HG03175 (cell line): ENCODE measurements at regions not wholly inside any gene's neighbourhood (a gene's known extent, or its start where the extent isn't known, plus 50 kb on each side); places are given as distances from the start of the nearest gene placed in this dataset.
"Not testable (repeated sequence)": the region's sequence is repeated elsewhere in the genome, so short reads cannot be mapped to it uniquely, and the experiment has no call there.

Source experiments
- ATAC-seq: cut with Tn5 transposase; IDR thresholded peaks from one replicate; pipeline ENCODE4 v1.9.1; 2021; ENCODE audit warnings: mild to moderate bottlenecking, moderate library complexity; ENCODE audit not compliant: unreplicated experiment

DNA sequence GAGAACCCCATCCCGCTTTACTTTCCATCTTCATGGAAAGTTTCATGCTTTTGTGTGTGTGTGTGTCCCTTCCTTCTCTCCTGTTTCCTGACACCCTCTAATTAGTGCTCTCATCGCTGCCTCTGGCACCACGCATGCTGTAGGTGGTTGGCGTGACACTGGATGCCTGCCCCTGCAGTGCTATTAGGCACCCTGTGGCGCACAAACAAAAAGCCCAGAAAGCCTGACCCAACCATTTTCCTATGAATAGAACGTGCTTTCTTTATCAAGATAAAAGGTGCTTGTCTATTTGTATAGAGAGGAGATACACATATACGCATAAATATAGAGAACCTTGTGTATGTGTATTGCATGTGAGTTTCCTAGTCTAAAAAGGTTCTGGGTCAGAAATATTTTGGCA is 120.8 kb upstream of the CDCA7L start:
- ATAC-seq, result no peak

DNA sequence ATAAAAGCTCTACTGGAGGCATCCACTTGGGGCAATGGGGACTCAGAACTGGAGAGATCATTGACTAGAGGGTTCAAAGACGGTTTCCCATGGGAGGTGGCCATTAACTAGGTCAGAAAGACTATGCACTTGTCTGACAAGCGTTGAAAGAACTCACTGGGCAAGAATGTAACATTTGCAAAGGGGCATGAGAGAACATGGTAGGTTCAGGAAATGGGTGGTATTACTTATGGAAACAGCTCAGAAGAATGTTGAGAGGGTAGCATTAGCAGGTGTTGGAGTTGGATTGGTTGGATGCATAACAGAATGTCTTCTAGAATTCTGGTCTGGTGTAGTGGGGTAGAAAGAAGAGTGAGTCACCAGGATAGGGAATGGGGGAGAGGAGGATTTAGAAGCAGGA is 119.1 kb upstream of the CDCA7L start:
- ATAC-seq, result no peak

DNA sequence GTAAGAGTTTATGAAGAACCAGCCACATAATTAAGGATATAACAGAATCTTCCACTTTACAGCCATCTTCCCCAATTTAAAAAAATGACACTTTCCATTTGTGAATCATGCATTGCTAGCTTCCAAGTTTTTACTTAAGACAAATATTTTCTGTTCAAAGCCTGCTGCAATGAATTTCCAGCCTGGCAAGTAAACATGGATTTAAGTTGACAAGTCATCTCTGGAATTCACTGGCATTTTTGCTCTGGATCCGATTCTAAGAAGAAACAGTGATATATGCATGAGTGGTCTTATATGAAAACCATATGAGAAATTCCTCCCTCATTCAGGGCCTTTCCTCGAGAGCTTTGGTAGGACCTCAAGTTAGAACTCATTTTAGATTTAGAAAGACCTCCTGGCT is 116.1 kb upstream of the CDCA7L start:
- no peak for ATAC-seq

DNA sequence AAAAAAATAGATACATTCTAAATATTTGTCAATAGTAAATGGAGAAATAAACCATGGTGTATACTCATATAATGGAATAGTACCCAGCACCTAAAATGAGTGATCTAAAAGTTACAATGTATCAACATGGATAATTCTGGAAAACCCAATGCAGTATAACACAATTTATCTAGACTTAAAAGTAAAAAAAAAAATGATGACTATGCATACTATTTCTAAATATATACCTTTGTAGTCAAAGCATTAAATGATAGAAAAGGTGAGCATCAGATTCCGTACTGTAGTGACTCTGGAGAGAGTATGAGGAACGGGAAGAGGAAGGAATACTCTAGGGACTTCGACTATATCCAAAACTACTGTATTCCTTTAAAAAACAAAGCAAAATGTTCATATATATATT is 115.2 kb upstream of the CDCA7L start:
- no peak for ATAC-seq

DNA sequence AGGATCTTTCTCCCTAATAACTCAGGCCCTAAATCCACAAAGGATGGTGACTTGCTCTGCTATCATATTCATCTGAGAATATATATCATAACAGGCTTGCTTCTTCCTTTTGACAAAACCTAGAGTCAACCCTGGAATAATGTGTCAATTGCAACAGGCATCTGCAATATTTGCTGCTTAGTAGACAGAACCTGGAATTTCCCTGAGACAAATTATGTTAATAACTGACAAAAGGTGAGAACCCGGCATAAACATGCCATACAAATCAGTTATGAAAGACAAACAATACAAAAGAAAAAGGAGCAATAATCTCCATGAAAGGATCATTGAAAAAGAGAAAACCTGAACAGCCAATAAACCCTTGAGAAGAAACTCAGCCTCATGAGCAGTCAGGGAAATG is 114.5 kb upstream of the CDCA7L start:
- ATAC-seq, result no peak

DNA sequence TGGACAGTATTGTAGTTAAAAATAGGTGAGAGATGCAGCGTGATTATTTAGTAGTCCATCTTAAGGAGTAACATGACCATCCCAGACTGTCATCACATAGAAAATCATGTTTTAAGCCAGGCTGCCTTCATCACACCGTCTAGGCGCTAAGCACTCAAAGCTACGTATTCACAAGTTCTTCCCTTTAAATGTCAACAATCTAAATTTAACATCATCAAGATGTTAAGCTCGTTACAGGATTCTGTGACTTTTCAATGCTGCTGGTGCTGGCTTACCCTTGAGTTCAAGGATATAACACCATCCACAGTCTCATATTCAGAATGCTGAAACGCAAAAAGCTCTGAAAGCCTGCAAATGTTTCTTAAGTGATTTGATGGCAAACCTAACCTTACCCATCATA is 109.5 kb upstream of the CDCA7L start:
- ATAC-seq, result no peak

DNA sequence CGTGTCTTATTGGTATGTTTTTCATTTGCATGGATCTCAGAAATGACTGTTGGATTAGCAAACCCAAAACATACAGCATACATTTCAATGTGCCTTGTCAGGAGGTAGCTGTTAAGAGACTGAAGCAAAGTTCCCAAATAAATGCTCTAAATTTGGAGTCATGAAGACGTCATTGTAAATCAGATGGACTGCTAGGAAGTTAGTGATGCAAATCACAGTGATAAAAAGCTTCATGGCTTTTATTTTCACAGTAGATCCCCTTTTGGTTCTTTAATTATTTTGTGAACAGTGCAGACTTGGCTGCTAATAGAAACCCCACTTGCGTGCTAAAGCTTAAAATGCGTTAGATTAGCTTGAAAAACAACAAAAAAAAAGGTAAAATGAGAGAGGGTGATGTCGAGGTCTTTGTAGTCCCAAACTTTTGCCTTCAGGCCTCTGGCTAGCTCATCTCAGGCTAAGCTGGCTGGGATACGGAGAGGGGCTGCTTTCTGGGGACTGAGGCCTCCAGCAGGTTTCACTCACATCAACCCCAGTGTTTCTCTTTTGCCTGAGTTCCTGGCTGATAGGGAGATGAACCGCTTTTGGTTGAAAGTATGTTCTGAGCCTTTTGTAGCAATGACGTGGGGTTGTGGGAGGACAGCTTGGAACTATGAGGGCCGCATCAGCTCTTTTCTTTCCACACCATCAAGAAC is 107.1 kb upstream of the CDCA7L start:
- ATAC-seq, result no peak

DNA sequence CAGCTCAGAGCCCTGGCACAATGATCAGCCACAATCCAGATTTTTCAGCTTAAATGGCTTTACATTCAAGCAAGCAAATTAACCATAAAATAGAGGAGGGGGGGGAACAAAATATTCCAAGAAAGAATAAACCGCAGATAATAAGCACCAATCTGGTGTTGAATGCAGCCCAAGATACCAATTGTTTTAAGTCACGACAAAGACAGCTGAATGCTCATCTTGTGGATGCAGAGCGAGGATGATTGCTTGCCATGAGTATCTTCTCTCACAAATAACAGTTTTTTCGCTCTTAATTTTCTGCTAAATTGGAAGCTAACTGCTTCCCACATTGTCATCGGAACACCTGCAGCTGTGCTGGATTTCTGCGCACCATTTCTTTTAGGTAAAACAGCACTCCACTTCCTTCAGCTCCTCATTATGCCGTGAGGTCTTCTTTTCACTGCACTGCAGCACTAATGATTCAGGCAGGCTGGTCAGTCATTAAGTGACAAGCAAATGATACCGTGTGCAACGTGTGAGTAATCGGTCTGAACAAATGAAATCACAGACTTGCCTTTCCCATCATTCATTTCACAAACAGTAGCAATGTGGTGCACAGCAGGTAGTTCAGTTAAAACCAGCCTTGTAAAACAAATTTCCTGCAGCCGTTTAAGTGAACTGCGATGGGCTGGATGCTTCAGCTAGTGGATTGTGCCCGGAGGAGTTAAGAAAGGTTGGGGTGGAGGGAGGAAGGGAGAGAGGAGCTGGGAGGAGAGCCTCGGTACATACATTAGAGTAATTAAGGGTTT is 106.4 kb upstream of the CDCA7L start:
- ATAC-seq, result no peak

DNA sequence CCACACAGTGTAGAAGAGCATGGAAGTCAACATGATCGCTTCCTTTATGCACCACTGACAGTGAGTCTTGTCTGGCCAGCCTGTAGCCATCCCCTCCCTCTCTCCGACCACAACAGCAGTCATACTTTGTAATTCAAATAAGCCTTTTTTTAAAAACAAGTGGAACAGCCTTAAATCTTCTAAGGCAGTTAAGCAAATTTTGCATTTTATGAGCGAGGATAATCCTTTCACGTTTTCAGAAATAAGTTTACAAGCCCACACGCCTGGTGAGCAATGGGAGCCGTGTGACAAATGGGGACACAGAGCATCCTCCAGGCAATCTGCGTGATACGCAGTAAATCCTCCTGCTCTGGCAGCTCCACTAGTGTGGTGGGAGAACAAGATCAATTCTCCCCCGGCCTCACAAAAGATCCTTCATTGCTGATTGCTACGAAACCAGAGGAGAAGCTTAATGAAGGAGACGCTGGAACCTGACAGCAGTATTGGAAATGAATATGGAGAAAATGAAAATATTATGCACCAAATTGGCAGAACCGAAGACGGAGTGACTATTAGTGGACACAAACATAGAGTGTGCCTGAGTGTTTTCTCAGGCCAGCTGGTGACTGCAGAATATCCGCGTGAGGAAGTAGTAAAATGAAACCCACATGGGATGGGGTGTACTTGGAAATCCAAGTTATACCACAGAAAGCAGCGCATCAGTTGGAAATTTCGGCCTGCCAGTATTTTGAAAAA is 104.2 kb upstream of the CDCA7L start:
- ATAC-seq, result no peak

DNA sequence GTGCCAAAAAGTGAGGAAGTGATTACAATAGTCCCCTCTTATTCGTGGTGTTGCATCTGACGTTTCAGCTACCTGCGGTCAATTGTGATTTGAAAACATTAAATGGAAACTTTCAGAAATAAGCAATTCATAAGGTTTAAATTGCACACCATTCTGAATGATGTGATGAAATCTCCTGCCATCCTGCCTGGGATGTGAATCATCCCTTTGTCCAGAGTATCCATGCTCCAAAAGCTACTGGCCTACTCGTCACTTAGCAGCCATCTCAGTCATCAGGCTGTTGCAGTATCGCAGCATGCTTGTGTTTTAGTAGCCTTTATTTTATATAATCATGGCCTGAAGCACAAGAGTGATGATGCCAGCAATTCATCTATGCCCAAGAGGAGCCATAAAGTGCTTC is 97.7 kb upstream of the CDCA7L start:
- ATAC-seq, result no peak

DNA sequence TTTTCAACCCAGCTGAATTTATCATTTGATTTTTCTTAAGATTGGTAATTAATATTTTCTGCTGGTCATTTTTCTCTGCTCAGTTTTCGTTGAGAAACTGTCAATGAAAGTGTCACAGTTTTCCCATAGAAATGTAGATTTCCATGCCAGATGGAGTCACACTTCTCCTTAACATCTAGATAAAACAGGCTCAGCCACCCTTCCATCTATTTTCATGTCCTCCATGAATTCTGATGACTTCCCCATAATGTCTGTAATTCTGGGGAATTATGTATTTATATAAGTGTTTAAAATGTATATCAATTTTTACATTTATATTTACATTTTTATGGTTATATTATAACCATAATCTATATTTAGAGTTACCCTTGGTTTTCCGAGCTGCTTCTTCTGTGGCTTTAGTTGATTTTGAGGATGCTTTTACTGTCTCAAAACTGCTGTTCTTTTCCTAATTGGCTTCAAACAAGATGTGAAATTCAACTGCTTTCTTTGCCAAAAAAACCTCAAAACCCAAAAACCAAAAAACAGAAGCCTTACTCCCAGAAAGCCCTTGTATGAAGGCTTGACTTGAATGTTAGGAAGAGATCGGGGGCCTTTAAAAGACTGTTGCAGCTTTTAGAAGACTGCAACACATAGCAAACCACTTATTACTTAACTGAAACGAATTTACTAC is 95.4 kb upstream of the CDCA7L start:
- no peak for ATAC-seq

DNA sequence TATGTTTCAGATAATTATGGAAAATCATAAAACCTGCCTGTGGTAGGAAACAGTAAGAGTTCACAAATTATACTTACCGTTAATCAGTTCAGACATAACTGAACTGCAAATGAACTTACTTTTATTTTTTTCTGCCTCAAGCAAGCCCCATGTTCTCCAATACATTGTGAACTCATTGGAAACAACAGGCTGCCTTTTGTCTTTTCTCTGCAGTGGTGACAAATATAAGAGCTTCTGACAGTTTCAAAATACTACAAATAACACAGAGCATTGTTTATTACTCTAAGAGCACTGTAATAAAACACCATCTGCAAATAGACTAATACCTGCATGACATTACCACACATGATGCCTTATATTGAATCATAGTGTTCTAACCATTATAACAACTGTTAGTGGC is 94.0 kb upstream of the CDCA7L start:
- ATAC-seq, result no peak

DNA sequence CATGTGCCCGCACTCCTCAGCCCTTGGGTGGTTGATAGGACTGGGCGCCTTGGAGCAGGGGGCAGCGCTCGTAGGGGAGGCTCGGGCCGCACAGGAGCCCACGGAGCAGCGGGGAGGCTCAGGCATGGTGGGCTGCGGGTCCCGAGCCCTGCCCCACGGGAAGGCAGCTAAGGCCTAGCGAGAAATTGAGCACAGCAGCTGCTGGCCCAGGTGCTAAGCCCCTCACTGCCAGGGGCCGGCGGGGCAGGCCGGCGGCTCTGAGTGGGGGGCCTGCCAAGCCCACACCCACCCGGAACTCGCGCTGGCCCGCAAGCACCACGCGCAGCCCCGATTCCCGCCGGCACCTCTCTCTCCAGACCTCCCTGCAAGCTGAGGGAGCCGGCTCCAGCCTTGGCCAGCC is 86.7 kb upstream of the CDCA7L start:
- not testable (repeated sequence) for ATAC-seq

DNA sequence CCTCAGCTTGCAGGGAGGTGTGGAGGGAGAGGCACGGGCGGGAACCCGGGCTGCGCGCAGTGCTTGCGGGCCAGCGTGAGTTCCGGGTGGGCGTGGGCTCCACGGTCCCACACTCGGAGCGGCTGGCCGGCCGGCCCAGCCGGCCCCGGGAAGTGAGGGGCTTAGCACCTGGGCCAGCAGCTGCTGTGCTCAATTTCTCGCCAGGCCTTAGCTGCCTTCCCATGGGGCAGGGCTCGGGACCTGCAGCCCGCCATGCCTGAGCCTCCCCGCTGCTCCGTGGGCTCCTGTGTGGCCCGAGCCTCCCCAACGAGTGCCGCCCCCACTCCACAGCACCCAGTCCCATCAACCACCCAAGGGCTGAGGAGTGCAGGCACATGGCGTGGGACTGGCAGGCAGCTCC is 83.0 kb upstream of the CDCA7L start:
- not testable (repeated sequence) for ATAC-seq

DNA sequence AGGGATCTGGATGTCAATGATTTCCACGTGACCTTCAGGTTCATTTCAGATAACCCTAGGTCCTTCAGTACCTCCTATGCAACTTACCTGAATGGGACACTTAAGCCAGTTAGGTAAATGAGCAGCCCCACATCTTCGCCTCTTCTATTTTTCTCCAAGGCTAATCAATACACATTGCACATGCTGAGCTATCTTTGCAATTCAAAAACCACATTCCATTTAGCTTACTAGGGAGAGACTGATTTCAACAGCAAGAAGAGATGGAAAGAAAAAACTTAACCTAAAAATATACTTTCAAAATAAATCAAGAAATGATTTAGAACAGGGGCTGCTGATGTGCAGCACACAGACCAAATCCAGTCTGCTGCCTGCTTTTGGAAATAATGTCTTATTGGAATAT is 81.8 kb upstream of the CDCA7L start:
- ATAC-seq, result no peak

DNA sequence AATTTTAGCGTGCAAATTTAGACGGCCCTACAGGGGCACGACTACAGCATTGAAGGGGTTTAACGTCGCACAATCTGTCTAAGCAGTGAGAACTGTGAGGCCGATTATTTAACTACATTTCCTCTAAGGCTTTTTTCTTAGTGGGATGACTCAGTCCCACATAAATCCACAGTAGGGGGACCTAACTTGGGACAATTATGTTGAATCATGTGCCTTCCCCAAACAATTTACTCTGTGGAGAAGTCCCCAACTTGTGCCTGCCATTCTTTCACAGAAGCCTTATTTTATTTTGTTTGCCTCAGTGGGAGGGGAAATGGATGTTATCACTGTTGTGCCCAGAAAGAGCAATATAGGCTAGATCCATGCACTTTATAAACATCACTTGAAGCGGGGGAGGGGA is 80.3 kb upstream of the CDCA7L start:
- no peak for ATAC-seq

DNA sequence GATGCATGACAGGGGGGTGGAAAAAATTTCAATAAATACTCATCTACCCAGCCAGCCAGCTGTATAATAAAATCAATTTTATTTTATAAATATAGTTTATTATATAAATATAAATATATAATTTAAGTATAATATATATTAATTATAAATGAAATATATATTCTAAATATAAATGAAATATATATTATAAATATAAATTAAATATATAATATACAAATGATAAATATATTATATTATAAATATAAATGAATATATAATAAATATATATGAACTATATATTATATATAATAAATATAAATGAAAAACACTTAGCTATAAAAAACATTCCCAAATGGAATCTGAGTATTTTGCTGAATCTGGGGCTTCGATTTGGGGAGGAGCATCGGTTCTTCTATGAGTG is 79.4 kb upstream of the CDCA7L start:
- no peak for ATAC-seq

DNA sequence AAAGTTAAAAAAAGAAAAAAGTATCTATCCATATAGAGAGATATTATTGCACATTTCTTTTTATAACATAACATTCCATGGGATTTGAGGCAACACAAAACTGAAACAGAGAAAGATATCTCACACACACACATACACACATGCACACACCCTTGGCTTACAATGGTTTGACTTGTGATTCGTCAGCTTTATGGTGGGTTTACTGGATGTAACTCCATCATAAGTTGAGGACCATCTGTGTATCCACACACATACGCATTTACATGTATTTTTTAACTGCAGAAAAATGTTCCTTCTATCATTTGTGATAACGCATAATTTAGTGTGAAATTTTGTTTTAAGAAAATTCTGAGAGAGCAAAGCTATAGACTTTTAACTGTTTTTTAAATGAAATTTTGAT is 74.2 kb upstream of the CDCA7L start:
- ATAC-seq, result no peak

DNA sequence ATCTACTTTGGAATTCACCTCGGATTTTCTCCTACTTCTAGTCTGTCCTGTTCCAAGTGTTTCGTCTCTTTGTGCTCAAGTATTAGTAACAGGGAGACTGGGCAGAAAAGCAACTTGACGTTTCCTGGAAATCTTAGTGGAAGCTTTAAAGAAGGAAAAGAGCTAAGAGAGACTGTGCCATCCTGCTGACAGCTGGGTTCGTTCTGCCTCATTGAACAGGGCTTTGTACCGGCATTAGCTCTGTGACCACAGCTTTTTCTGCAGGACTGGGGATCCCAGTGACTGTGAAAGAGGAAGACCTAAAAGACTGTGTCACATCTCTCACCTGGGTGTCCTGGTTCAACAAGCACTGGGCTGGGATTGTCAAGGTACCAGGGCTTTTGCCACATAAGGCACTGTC is 70.8 kb upstream of the CDCA7L start:
- ATAC-seq, result no peak

DNA sequence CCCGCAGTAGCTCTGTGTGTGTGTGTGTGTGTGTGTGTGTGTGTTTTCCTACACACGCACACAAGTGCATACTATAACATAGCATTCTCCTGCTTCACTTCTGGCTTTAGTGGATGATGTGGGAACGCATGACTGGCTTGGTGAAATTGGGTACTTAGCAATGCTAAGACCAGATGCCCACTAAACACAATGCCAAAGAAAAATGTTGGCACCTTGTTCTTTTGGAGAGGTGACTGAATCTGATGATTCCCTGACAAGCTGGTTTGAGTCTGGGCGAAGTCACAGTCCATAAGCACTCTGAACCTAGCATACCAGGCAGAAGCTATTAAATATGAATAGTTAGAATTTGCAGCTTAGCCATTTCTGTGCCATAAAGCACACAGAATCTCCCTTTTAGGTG is 68.0 kb upstream of the CDCA7L start:
- ATAC-seq, result no peak

DNA sequence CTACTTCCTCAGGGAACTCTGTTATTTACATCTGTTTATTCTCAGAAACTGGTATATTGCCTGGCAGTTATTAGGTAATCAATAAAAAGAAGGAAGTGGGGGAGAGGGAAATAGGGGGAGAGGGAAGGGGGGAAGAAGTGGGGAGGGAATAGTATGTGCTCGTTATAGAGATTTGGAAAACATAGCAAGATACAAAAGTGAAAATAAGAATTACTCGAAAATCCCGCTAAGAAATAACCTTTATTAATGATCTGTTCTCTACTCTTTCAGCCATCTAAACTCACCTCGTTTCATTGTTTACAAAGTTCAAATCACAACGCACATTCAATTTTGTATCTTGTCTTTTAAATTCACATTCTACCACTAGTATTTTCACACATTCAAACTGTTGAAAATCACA is 63.0 kb upstream of the CDCA7L start:
- no peak for ATAC-seq

DNA sequence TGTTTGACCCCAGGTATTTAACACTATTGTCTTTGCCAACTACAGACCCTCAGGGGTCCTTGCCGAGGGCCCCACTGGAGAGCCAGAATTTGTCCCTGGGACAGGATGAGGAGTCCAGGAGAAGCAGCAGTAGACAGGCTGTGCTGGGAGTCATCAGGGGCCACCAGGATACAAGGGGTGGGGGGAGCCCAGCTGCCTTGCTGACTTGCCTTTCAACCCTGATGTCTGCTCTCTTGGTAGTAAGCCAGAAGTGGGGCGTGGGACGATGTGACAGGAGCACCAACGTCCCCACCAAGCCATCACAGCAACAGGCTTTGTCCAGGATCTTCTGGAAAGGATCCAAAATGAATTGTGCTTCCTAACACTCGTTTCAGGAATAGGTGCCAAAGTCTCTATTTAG is 62.4 kb upstream of the CDCA7L start:
- no peak for ATAC-seq
